Astrocyte (in vitro differentiated cells and primary cell): ENCODE measurements at regions not wholly inside any gene's neighbourhood (a gene's known extent, or its start where the extent isn't known, plus 50 kb on each side); places are given as distances from the start of the nearest gene placed in this dataset.

Experiments used
- DNase-seq: peaks from one replicate; pipeline ENCODE4 v3.0.0-alpha.2; 2010; ENCODE audit warnings: low read depth
- FAIRE-seq: peaks from 2 replicates; lab custom pipeline; 2011; peaks lifted over from hg19 to GRCh38; lab: Jason Lieb, UNC
- H2AFZ ChIP-seq: 2 replicates; pipeline ENCODE4 v1.6.0; 2012; ENCODE audit warnings: low read depth, low read length, inconsistent platforms
- H3K27ac ChIP-seq: 2 replicates; pipeline ENCODE4 v1.5.1; 2011; ENCODE audit warnings: low read depth, low read length, inconsistent platforms
- H3K27me3 ChIP-seq: 2 replicates; pipeline ENCODE4 v1.6.0; 2011; ENCODE audit warnings: low read length, inconsistent platforms; ENCODE audit not compliant: insufficient read depth
- H3K36me3 ChIP-seq: 2 replicates; pipeline ENCODE4 v1.5.1; 2011; ENCODE audit warnings: low read length, inconsistent platforms; ENCODE audit not compliant: insufficient read depth
- H3K4me1 ChIP-seq: 2 replicates; pipeline ENCODE4 v1.5.1; 2011; ENCODE audit warnings: low read length, inconsistent platforms; ENCODE audit not compliant: insufficient read depth
- H3K4me2 ChIP-seq: 2 replicates; pipeline ENCODE4 v1.6.0; 2012; ENCODE audit warnings: low read length, inconsistent platforms
- H3K4me3 ChIP-seq: 2 replicates; pipeline ENCODE4 v1.5.1; 2011; ENCODE audit warnings: low read depth, mild to moderate bottlenecking, low read length, inconsistent platforms; ENCODE audit not compliant: insufficient read depth
- H3K79me2 ChIP-seq: 2 replicates; pipeline ENCODE4 v1.6.0; 2012; ENCODE audit warnings: mild to moderate bottlenecking, low read length, inconsistent platforms; ENCODE audit not compliant: insufficient read depth
- H3K9ac ChIP-seq: 2 replicates; pipeline ENCODE4 v1.6.0; 2012; ENCODE audit warnings: mild to moderate bottlenecking, low read length, inconsistent platforms
- H3K9me3 ChIP-seq: 2 replicates; pipeline ENCODE4 v1.5.1; 2012; ENCODE audit warnings: low read depth, mild to moderate bottlenecking, low read length, inconsistent platforms; ENCODE audit not compliant: insufficient read depth
- H4K20me1 ChIP-seq: 2 replicates; pipeline ENCODE4 v1.6.0; 2012; ENCODE audit warnings: low read length, inconsistent platforms; ENCODE audit not compliant: insufficient read depth
- H3K27ac Mint-ChIP-seq: one replicate; pipeline ENCODE4 v1.8.0; 2021; ENCODE audit warnings: mild to moderate bottlenecking, mixed read lengths; ENCODE audit not compliant: unreplicated experiment
- H3K27me3 Mint-ChIP-seq: one replicate; pipeline ENCODE4 v1.8.0; 2021; ENCODE audit warnings: low read depth, mixed read lengths; ENCODE audit not compliant: unreplicated experiment
- H3K36me3 Mint-ChIP-seq: one replicate; pipeline ENCODE4 v1.8.0; 2021; ENCODE audit warnings: low read depth, mixed read lengths; ENCODE audit not compliant: unreplicated experiment
- H3K4me1 Mint-ChIP-seq: one replicate; pipeline ENCODE4 v1.8.0; 2021; ENCODE audit warnings: low read depth, mixed read lengths; ENCODE audit not compliant: unreplicated experiment
- H3K4me3 Mint-ChIP-seq: one replicate; pipeline ENCODE4 v1.8.0; 2021; ENCODE audit warnings: mild to moderate bottlenecking, moderate library complexity, mixed read lengths; ENCODE audit not compliant: unreplicated experiment
- H3K9me3 Mint-ChIP-seq: one replicate; pipeline ENCODE4 v1.8.0; 2021; ENCODE audit warnings: mild to moderate bottlenecking, mixed read lengths; ENCODE audit not compliant: unreplicated experiment
- EZH2 ChIP-seq: IDR thresholded peaks from 2 replicates; pipeline ENCODE4 v1.6.1; 2012; ENCODE audit warnings: mild to moderate bottlenecking, low read length, inconsistent platforms; ENCODE audit not compliant: insufficient read depth
- TF ChIP-seq, protein P1 (sequence below): IDR thresholded peaks from 2 replicates; pipeline ENCODE4 v1.5.1; 2011; ENCODE audit warnings: low read depth, mild to moderate bottlenecking, inconsistent platforms, low read length, moderate library complexity; ENCODE audit not compliant: insufficient read depth

DNA sequence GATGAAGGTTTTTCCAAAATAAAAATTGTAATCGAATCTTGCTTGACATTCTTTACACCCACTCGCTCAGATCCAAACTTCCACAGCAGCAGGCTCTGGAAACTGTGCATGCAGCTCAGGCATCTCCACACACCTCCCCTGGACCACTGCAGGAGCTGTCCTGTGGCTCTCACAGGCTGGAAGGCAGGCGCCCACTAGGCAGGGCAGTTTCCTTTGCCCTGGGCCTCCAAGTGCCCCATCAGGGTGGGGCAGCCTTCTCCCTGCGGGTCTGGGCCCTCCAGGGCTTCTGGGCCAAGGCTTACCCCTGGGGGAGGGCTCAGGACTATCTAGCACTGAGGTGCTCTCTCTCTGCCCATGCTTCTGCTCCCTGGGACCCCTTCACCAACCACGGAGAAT lies 114.5 kb upstream of the RPL38 start:
- no peak for FAIRE-seq
- no peaks in the 10 kb centered on the region for H3K36me3 ChIP-seq
- no peaks in the 10 kb centered on the region for H3K36me3 Mint-ChIP-seq

DNA sequence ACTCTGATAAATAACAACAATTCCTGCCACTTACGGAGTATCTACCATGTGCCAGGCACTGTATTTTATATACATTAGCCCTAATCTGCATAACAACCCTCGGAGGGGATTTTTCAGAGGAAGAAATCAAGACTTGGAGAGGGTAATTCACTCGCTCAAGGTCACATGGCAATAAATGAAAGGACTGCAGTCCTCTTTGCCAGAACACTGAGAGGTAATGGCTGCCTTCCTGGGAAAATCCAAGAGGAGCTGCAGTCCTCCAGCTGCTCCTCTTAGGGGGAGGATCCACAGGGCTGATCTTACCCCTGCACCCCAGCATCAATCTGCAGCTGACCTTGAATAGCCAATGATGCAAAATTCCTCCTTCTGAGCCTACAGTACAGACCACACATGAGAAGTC lies 114.1 kb upstream of the RPL38 start:
- TF ChIP-seq EZH2 = no peak
- TF ChIP-seq, protein P1, sequence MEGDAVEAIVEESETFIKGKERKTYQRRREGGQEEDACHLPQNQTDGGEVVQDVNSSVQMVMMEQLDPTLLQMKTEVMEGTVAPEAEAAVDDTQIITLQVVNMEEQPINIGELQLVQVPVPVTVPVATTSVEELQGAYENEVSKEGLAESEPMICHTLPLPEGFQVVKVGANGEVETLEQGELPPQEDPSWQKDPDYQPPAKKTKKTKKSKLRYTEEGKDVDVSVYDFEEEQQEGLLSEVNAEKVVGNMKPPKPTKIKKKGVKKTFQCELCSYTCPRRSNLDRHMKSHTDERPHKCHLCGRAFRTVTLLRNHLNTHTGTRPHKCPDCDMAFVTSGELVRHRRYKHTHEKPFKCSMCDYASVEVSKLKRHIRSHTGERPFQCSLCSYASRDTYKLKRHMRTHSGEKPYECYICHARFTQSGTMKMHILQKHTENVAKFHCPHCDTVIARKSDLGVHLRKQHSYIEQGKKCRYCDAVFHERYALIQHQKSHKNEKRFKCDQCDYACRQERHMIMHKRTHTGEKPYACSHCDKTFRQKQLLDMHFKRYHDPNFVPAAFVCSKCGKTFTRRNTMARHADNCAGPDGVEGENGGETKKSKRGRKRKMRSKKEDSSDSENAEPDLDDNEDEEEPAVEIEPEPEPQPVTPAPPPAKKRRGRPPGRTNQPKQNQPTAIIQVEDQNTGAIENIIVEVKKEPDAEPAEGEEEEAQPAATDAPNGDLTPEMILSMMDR = no peak
- Mint-ChIP-seq H3K36me3 (no peaks in the 10 kb centered on the region), H3K4me3 (no peak overlapping the region), H3K27me3 (peaks cover 39% of the 10 kb centered on the region), H3K4me1 (no peaks in the 10 kb centered on the region), H3K27ac (no peak overlapping the region), H3K9me3 (peaks cover 6% of the 10 kb centered on the region)
- H3K4me3 ChIP-seq = no peak overlapping the region
- no peak overlapping the region for H3K27ac ChIP-seq
- H3K9me3 ChIP-seq = peaks cover 3% of the 10 kb centered on the region
- no peak overlapping the region for H3K9ac ChIP-seq
- DNase-seq (no peak), FAIRE-seq (no peak)
- H3K79me2 ChIP-seq = no peaks in the 10 kb centered on the region
- no peak overlapping the region for H2AFZ ChIP-seq
- H3K4me1 ChIP-seq = no peaks in the 10 kb centered on the region
- no peak overlapping the region for H3K4me2 ChIP-seq
- no peaks in the 10 kb centered on the region for H4K20me1 ChIP-seq
- H3K27me3 ChIP-seq = no peaks in the 10 kb centered on the region
- H3K36me3 ChIP-seq = no peaks in the 10 kb centered on the region

More for the DNA sequence above, 114.5 kb upstream of the RPL38 start:
- H3K9ac ChIP-seq = no peak overlapping the region
- no peak for DNase-seq
- H3K4me3 ChIP-seq = no peak overlapping the region
- H3K4me1 ChIP-seq = no peaks in the 10 kb centered on the region
- no peak overlapping the region for H3K27ac Mint-ChIP-seq
- H3K27me3 ChIP-seq = no peaks in the 10 kb centered on the region
- no peak for TF ChIP-seq EZH2
- TF ChIP-seq, protein P1 = no peak
- H3K9me3 Mint-ChIP-seq = peaks cover 6% of the 10 kb centered on the region
- no peak overlapping the region for H3K4me2 ChIP-seq
- peaks cover 39% of the 10 kb centered on the region for H3K27me3 Mint-ChIP-seq
- H3K4me3 Mint-ChIP-seq = no peak overlapping the region
- no peaks in the 10 kb centered on the region for H3K79me2 ChIP-seq
- H3K9me3 ChIP-seq = peaks cover 3% of the 10 kb centered on the region
- no peaks in the 10 kb centered on the region for H3K4me1 Mint-ChIP-seq
- H2AFZ ChIP-seq = no peak overlapping the region
- no peaks in the 10 kb centered on the region for H4K20me1 ChIP-seq
- no peak overlapping the region for H3K27ac ChIP-seq

DNA sequence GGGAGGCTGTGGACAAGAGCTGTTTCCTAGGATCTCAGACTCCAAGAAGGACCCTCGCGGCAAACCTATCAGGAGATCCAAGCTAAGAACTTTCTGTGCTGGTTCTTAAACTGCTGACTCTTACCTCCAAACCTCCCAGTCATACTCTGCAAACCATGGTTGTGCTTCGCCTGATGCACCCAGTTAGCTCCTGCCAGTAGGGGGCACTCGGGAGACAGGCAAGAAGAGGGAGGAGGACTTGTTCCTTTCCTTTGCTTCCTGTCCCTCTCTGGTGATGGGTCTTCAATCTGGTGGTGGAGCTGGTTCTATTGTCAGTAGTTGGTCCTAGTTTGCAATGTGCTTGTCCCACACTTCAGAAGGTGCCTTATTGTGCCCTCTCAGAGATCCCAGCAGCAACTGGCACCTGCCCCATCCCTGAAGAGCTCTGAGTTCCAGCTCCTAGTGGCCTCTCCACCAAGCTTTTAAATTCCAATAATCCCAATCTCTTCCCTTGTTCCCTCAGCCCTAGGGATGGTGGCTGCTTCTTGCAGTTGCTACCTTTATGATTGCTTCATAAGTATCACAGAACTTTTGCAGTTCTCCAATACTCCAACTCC lies 113.5 kb upstream of the RPL38 start:
- H3K4me1 Mint-ChIP-seq = no peaks in the 10 kb centered on the region

More for the DNA sequence above, 113.5 kb upstream of the RPL38 start:
- FAIRE-seq (no peak), DNase-seq (peak; percentile 6)
- Histone ChIP-seq H3K4me3 (no peak overlapping the region), H3K79me2 (no peaks in the 10 kb centered on the region), H3K36me3 (no peaks in the 10 kb centered on the region), H3K9ac (no peak overlapping the region), H3K9me3 (peaks cover 3% of the 10 kb centered on the region), H3K4me2 (no peak overlapping the region), H4K20me1 (no peaks in the 10 kb centered on the region), H3K4me1 (no peaks in the 10 kb centered on the region), H3K27me3 (no peaks in the 10 kb centered on the region), H2AFZ (no peak overlapping the region), H3K27ac (no peak overlapping the region)
- no peak for TF ChIP-seq EZH2
- TF ChIP-seq, protein P1 = peak; percentile 56
- H3K9me3 Mint-ChIP-seq = peaks cover 5% of the 10 kb centered on the region
- H3K27me3 Mint-ChIP-seq = peaks cover 38% of the 10 kb centered on the region
- H3K36me3 Mint-ChIP-seq = no peaks in the 10 kb centered on the region
- no peak overlapping the region for H3K27ac Mint-ChIP-seq
- no peak overlapping the region for H3K4me3 Mint-ChIP-seq
